GM19395 (cell line): ENCODE measurements at regions not wholly inside any gene's neighbourhood (a gene's known extent, or its start where the extent isn't known, plus 50 kb on each side); places are given as distances from the start of the nearest gene placed in this dataset.
"Not testable (repeated sequence)": the region's sequence is repeated elsewhere in the genome, so short reads cannot be mapped to it uniquely, and the experiment has no call there.

Experiments
- ATAC-seq: cut with Tn5 transposase; IDR thresholded peaks from one replicate; pipeline ENCODE4 v1.9.1; 2021; ENCODE audit warnings: mild to moderate bottlenecking, moderate library complexity; ENCODE audit not compliant: unreplicated experiment

GRCh38 chr2:145930318-145930717 is 1410.4 kb upstream of the ZEB2 start:
- ATAC-seq = no peak

GRCh38 chr2:145927131-145927950 is 1407.4 kb upstream of the ZEB2 start:
- ATAC-seq = no peak

- ATAC-seq = no peak
Measured at GRCh38 chr2:145925591-145925990, 1405.7 kb upstream of the ZEB2 start.

GRCh38 chr2:145919477-145919876 is 1399.6 kb upstream of the ZEB2 start:
- no peak for ATAC-seq

- ATAC-seq = no peak
Measured at GRCh38 chr2:145918951-145919350, 1399.0 kb upstream of the ZEB2 start.

GRCh38 chr2:145916799-145917198 is 1396.9 kb upstream of the ZEB2 start:
- no peak for ATAC-seq

GRCh38 chr2:145914716-145915115 is 1394.8 kb upstream of the ZEB2 start:
- ATAC-seq = no peak

- ATAC-seq = peak; percentile 85
Measured at GRCh38 chr2:145910416-145910815, 1390.5 kb upstream of the ZEB2 start.

- ATAC-seq = no peak
Measured at GRCh38 chr2:145909766-145910165, 1389.8 kb upstream of the ZEB2 start.

GRCh38 chr2:145909175-145909755 is 1389.3 kb upstream of the ZEB2 start:
- ATAC-seq = no peak

GRCh38 chr2:145906354-145906753 is 1386.4 kb upstream of the ZEB2 start:
- no peak for ATAC-seq

GRCh38 chr2:145905371-145905770 is 1385.5 kb upstream of the ZEB2 start:
- ATAC-seq = no peak

GRCh38 chr2:145897151-145897550 is 1377.2 kb upstream of the ZEB2 start:
- ATAC-seq = no peak

- no peak for ATAC-seq
Measured at GRCh38 chr2:145887915-145888314, 1368.0 kb upstream of the ZEB2 start.

GRCh38 chr2:145880997-145881396 is 1361.1 kb upstream of the ZEB2 start:
- ATAC-seq = not testable (repeated sequence)

- ATAC-seq = no peak
Measured at GRCh38 chr2:145875016-145875415, 1355.1 kb upstream of the ZEB2 start.

GRCh38 chr2:145874466-145874865 is 1354.5 kb upstream of the ZEB2 start:
- no peak for ATAC-seq

GRCh38 chr2:145864501-145864900 is 1344.6 kb upstream of the ZEB2 start:
- no peak for ATAC-seq

GRCh38 chr2:145861940-145862339 is 1342.0 kb upstream of the ZEB2 start:
- no peak for ATAC-seq

- no peak for ATAC-seq
Measured at GRCh38 chr2:145860083-145860482, 1340.2 kb upstream of the ZEB2 start.

- no peak for ATAC-seq
Measured at GRCh38 chr2:145855142-145855541, 1335.2 kb upstream of the ZEB2 start.

- ATAC-seq = no peak
Measured at GRCh38 chr2:145854039-145854755, 1334.3 kb upstream of the ZEB2 start.
